ENCODE measurements at regions not wholly inside any gene's neighbourhood (a gene's known extent, or its start where the extent isn't known, plus 50 kb on each side); places are given as distances from the start of the nearest gene placed in this dataset.

GRCh38 chr3:102085431-102086176 lies 236.3 kb downstream of the NFKBIZ start:
- DNase-seq: no peak

GRCh38 chr3:102087236-102087635 lies 237.9 kb downstream of the NFKBIZ start:
- DNase-seq: no peak

- DNase-seq: no peak
These were observed 239.9 kb downstream of the NFKBIZ start for GRCh38 chr3:102089239-102089638.

GRCh38 chr3:102089904-102090720 lies 240.8 kb downstream of the NFKBIZ start:
- no peak for DNase-seq

- no peak for DNase-seq
These were observed 241.4 kb downstream of the NFKBIZ start for GRCh38 chr3:102090721-102091045.

- DNase-seq: no peak
These were observed 242.0 kb downstream of the NFKBIZ start for GRCh38 chr3:102091358-102091757.

- no peak for DNase-seq
These were observed 243.5 kb downstream of the NFKBIZ start for GRCh38 chr3:102092617-102093466.

GRCh38 chr3:102094506-102094905 lies 245.2 kb downstream of the NFKBIZ start:
- DNase-seq: no peak

- DNase-seq: no peak
These were observed 246.1 kb downstream of the NFKBIZ start for GRCh38 chr3:102095383-102095782.

GRCh38 chr3:102096066-102096465 lies 246.8 kb downstream of the NFKBIZ start:
- no peak for DNase-seq

- DNase-seq: no peak
These were observed 249.0 kb downstream of the NFKBIZ start for GRCh38 chr3:102098130-102098885.

- no peak for DNase-seq
These were observed 250.6 kb downstream of the NFKBIZ start for GRCh38 chr3:102099913-102100312.

GRCh38 chr3:102102394-102102793 lies 253.1 kb downstream of the NFKBIZ start:
- no peak for DNase-seq

GRCh38 chr3:102104033-102104432 lies 254.7 kb downstream of the NFKBIZ start:
- no peak for DNase-seq

- no peak for DNase-seq
These were observed 255.9 kb downstream of the NFKBIZ start for GRCh38 chr3:102105193-102105592.

GRCh38 chr3:102106416-102107097 lies 257.2 kb downstream of the NFKBIZ start:
- DNase-seq: no peak

- no peak for DNase-seq
These were observed 263.5 kb downstream of the NFKBIZ start for GRCh38 chr3:102112704-102113230.

- DNase-seq: peak in 1 of 4 experiments; percentile 7
These were observed 264.2 kb downstream of the NFKBIZ start for GRCh38 chr3:102113421-102114041.

- DNase-seq: peak in 2 of 4 experiments; percentile 4 to 25
These were observed 265.1 kb downstream of the NFKBIZ start for GRCh38 chr3:102114264-102114979.

- DNase-seq: no peak
These were observed 273.2 kb downstream of the NFKBIZ start for GRCh38 chr3:102122527-102122926.

Measured in activated naive CD4-positive, alpha-beta T cell (primary cell).